SU-DHL-6 (cell line): ENCODE measurements at regions not wholly inside any gene's neighbourhood (a gene's known extent, or its start where the extent isn't known, plus 50 kb on each side); places are given as distances from the start of the nearest gene placed in this dataset.
"Not testable (repeated sequence)": the region's sequence is repeated elsewhere in the genome, so short reads cannot be mapped to it uniquely, and the experiment has no call there.

Experiments used
- H2AFZ ChIP-seq: fragments of 200-600 bp; sonication (generic); 2 replicates; pipeline ENCODE4 v1.6.1; 2014; ENCODE audit warnings: low read depth, mild to moderate bottlenecking, moderate library complexity, mixed read lengths, antibody characterized with exemption, low read length; ENCODE audit not compliant: severe bottlenecking
- H3F3A ChIP-seq: fragments of 200-600 bp; shearing (Covaris generic); 2 replicates; pipeline ENCODE4 v1.6.0; 2016; ENCODE audit warnings: antibody characterized with exemption, mild to moderate bottlenecking; ENCODE audit not compliant: insufficient read depth
- H3K27ac ChIP-seq: fragments of 200-600 bp; sonication (generic); 2 replicates; pipeline ENCODE4 v1.5.1; 2016; ENCODE audit warnings: low read depth, mild to moderate bottlenecking, low read length, moderate library complexity, mixed read lengths
- H3K27me3 ChIP-seq: fragments of 200-600 bp; sonication (generic), shearing (Covaris generic); 2 replicates; pipeline ENCODE4 v1.6.0; 2014; ENCODE audit warnings: mild to moderate bottlenecking, low read length
- H3K36me3 ChIP-seq: fragments of 200-600 bp; sonication (generic); 2 replicates; pipeline ENCODE4 v1.6.1; 2014; ENCODE audit warnings: mild to moderate bottlenecking, low read length, mixed read lengths
- H3K4me2 ChIP-seq: fragments of 300-600, 200-600 bp; shearing (Covaris generic), sonication (generic); 2 replicates; pipeline ENCODE4 v1.6.0; 2014; ENCODE audit warnings: low read length, low read depth, mild to moderate bottlenecking; ENCODE audit not compliant: poor library complexity, severe bottlenecking
- H3K4me3 ChIP-seq: fragments of 200-600 bp; sonication (generic); 2 replicates; pipeline ENCODE4 v1.5.1; 2014; ENCODE audit warnings: antibody characterized with exemption, low read length, mild to moderate bottlenecking, mixed read lengths; ENCODE audit not compliant: insufficient read depth, poor library complexity, severe bottlenecking
- H3K79me2 ChIP-seq: fragments of 200-600 bp; sonication (generic); 2 replicates; pipeline ENCODE4 v1.6.1; 2014; ENCODE audit warnings: mild to moderate bottlenecking, low read length, moderate library complexity; ENCODE audit not compliant: insufficient read depth
- H3K9ac ChIP-seq: fragments of 200-600 bp; sonication (generic); 2 replicates; pipeline ENCODE4 v1.7.0; 2014; ENCODE audit warnings: mild to moderate bottlenecking, low read length
- H3K9me2 ChIP-seq: fragments of 200-600 bp; sonication (generic); replicated peaks from 2 replicates; pipeline ENCODE4 v1.6.1; 2014; ENCODE audit warnings: low read length; ENCODE audit not compliant: insufficient read depth
- H3K9me3 ChIP-seq: fragments of 200-600 bp; sonication (generic); 2 replicates; pipeline ENCODE4 v1.6.1; 2014; ENCODE audit warnings: low read length, mixed read lengths; ENCODE audit not compliant: insufficient read depth
- H4K20me1 ChIP-seq: fragments of 200-600 bp; sonication (generic); 2 replicates; pipeline ENCODE4 v1.6.1; 2014; ENCODE audit warnings: low read depth, mild to moderate bottlenecking, antibody characterized with exemption, low read length, moderate library complexity, mixed read lengths
- EZH2phosphoT487 ChIP-seq: fragments of 200-600 bp; sonication (generic), shearing (Covaris generic); conservative IDR thresholded peaks from 2 replicates; pipeline ENCODE4 v1.6.1; 2018; ENCODE audit warnings: mild to moderate bottlenecking, antibody characterized with exemption, low read length, moderate library complexity, mixed read lengths
- TF ChIP-seq, protein P1 (sequence below): fragments of 200-600 bp; sonication (generic); IDR thresholded peaks from one replicate; pipeline ENCODE4 v1.5.1; 2017; ENCODE audit warnings: antibody characterized with exemption, mild to moderate bottlenecking, low read length, moderate library complexity; ENCODE audit not compliant: insufficient read depth, poor library complexity, severe bottlenecking

DNA sequence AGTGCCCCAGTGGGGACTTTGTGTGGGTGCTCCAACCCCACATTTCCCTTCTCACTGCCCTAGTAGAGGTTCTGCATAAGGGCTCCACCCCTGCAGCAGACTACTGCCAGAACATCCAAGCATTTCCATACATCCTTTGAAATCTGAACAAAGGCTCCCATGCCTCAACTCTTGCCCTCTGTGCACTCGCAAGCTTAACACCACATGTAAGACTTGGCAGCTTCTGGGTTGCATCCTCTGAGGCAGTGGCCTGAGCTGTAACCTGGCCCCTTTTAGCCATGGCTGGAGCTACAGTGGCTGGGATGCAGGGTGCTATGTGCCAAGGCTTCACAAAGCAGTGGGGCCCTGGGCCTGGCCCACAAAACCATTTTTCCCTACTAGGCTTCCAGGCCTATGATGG lies 128.9 kb downstream of the TYW3 start:
- H3K4me3 ChIP-seq: no peak overlapping the region
- H3K9ac ChIP-seq: no peak overlapping the region
- H3K36me3 ChIP-seq: no peaks in the 10 kb centered on the region; the same call in 1 of the 2 replicates
- H2AFZ ChIP-seq: no peak overlapping the region
- TF ChIP-seq, protein P1, sequence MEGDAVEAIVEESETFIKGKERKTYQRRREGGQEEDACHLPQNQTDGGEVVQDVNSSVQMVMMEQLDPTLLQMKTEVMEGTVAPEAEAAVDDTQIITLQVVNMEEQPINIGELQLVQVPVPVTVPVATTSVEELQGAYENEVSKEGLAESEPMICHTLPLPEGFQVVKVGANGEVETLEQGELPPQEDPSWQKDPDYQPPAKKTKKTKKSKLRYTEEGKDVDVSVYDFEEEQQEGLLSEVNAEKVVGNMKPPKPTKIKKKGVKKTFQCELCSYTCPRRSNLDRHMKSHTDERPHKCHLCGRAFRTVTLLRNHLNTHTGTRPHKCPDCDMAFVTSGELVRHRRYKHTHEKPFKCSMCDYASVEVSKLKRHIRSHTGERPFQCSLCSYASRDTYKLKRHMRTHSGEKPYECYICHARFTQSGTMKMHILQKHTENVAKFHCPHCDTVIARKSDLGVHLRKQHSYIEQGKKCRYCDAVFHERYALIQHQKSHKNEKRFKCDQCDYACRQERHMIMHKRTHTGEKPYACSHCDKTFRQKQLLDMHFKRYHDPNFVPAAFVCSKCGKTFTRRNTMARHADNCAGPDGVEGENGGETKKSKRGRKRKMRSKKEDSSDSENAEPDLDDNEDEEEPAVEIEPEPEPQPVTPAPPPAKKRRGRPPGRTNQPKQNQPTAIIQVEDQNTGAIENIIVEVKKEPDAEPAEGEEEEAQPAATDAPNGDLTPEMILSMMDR: no peak
- TF ChIP-seq EZH2phosphoT487: no peak
- H3K9me2 ChIP-seq: no peaks in the 10 kb centered on the region
- H4K20me1 ChIP-seq: no peaks in the 10 kb centered on the region
- H3K27ac ChIP-seq: no peak overlapping the region
- H3K79me2 ChIP-seq: no peaks in the 10 kb centered on the region
- no peak overlapping the region for H3K4me2 ChIP-seq
- no peaks in the 10 kb centered on the region for H3K27me3 ChIP-seq
- no peaks in the 10 kb centered on the region for H3F3A ChIP-seq
- H3K9me3 ChIP-seq: peaks cover 4% of the 10 kb centered on the region; the same call in 1 of the 2 replicates

DNA sequence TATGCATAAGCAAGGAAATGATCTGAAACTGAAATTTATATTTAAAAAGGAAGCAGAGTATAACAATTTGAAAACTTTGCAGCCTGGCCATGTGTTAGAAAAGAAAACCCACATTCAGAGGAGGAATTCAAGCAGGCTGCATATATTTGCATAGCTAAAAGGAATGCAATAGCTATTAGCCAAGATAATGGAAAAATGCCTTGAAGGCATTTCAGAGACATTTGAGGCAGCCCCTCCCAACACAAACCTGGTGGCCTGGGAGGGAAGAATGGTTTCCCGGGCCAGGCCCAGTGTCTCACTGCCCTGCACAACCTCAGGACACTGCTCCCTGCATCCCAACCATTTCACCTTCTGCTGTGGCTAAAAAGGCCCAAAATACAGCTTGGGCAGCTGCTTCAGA lies 136.8 kb downstream of the TYW3 start:
- H3K9me2 ChIP-seq: no peaks in the 10 kb centered on the region
- no peak overlapping the region for H2AFZ ChIP-seq
- no peak overlapping the region for H3K4me2 ChIP-seq
- H3K79me2 ChIP-seq: no peaks in the 10 kb centered on the region
- H3K9ac ChIP-seq: no peak overlapping the region
- H4K20me1 ChIP-seq: no peaks in the 10 kb centered on the region
- no peak overlapping the region for H3K27ac ChIP-seq
- no peaks in the 10 kb centered on the region for H3F3A ChIP-seq
- TF ChIP-seq, protein P1: no peak
- TF ChIP-seq EZH2phosphoT487: no peak
- H3K4me3 ChIP-seq: no peak overlapping the region
- H3K36me3 ChIP-seq: no peaks in the 10 kb centered on the region; the same call in 1 of the 2 replicates
- peaks cover 30% of the 10 kb centered on the region; the same call in 1 of the 2 replicates for H3K9me3 ChIP-seq
- H3K27me3 ChIP-seq: no peaks in the 10 kb centered on the region

DNA sequence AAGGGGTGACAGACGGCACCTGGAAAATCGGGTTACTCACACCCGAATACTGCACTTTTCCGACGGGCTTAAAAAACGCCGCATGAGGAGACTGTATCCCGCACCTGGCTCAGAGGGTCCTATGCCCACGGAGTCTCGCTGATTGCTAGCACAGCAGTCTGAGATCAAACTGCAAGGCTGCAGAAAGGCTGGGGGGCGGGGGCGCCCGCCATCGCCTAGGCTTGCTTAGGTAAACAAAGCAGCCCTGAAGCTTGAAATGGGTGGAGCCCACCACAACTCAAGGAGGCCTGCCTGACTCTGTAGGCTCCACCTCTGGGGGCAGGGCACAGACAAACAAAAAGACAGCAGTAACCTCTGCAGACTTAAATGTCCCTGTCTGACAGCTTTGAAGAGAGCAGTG lies 144.4 kb downstream of the TYW3 start:
- not testable (repeated sequence) for H3K9me2 ChIP-seq, H3K79me2 ChIP-seq, H3K9me3 ChIP-seq, H3K27ac ChIP-seq, H3K4me2 ChIP-seq, H3K36me3 ChIP-seq, H4K20me1 ChIP-seq, H3K4me3 ChIP-seq, H3K9ac ChIP-seq, H3F3A ChIP-seq, H3K27me3 ChIP-seq, H2AFZ ChIP-seq

DNA sequence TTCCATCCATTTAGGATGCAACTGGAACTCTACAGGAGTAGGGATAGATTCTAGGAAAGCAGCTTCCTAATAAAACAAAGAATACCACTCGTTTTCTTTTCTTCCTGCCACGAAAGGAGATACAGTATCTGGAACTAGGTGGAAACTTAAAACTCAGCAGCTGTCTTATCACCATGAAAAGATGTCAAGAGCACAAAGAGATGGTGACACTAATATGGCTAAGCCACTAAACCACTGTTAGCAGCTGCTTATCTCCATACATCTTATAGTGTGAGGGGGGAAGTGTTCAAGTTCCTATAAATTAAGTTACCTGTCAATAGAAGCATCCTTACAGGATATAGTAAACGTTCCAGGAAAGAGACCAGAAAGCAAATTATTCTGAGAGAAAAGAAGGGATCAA lies 162.5 kb downstream of the TYW3 start:
- no peaks in the 10 kb centered on the region for H3K27me3 ChIP-seq
- no peak for TF ChIP-seq EZH2phosphoT487
- TF ChIP-seq, protein P1: no peak
- H3K9ac ChIP-seq: no peak overlapping the region
- no peak overlapping the region for H2AFZ ChIP-seq
- no peak overlapping the region for H3K4me3 ChIP-seq
- H3K9me3 ChIP-seq: no peaks in the 10 kb centered on the region
- no peak overlapping the region for H3K27ac ChIP-seq
- no peaks in the 10 kb centered on the region for H3K79me2 ChIP-seq
- H3K36me3 ChIP-seq: no peaks in the 10 kb centered on the region
- no peaks in the 10 kb centered on the region for H4K20me1 ChIP-seq
- H3K4me2 ChIP-seq: no peak overlapping the region
- H3K9me2 ChIP-seq: no peaks in the 10 kb centered on the region
- H3F3A ChIP-seq: no peaks in the 10 kb centered on the region
